AG04449 (cell line): ENCODE measurements at regions not wholly inside any gene's neighbourhood (a gene's known extent, or its start where the extent isn't known, plus 50 kb on each side); places are given as distances from the start of the nearest gene placed in this dataset.

Experiments
- CTCF ChIA-PET: fragments of 350-600 bp; formaldehyde crosslinking; extraction: SDS; loops from one replicate; lab custom pipeline; 2021; ENCODE audit warnings: antibody characterized with exemption; lab: Yijun Ruan, JAX
- POLR2A ChIA-PET: fragments of 400-600, 350-600 bp; formaldehyde crosslinking; extraction: SDS; loops from one replicate; lab custom pipeline; 2020; ENCODE audit warnings: antibody characterized with exemption, inconsistent platforms; lab: Yijun Ruan, JAX
- DNase-seq: peaks from one replicate; pipeline ENCODE4 v3.0.0-alpha.2; 2010; ENCODE audit warnings: low read depth, low spot score
- H3K4me3 ChIP-seq: 2 replicates; pipeline ENCODE4 v1.5.1; 2011; ENCODE audit warnings: low read depth, mild to moderate bottlenecking, control low read depth, low read length
- TF ChIP-seq, protein P1 (sequence below): IDR thresholded peaks from one replicate; pipeline ENCODE4 v1.5.1; 2011; ENCODE audit warnings: mild to moderate bottlenecking, moderate library complexity, low read length, control low read depth, inconsistent platforms; ENCODE audit not compliant: insufficient read depth; ENCODE audit errors: missing control alignments

DNA sequence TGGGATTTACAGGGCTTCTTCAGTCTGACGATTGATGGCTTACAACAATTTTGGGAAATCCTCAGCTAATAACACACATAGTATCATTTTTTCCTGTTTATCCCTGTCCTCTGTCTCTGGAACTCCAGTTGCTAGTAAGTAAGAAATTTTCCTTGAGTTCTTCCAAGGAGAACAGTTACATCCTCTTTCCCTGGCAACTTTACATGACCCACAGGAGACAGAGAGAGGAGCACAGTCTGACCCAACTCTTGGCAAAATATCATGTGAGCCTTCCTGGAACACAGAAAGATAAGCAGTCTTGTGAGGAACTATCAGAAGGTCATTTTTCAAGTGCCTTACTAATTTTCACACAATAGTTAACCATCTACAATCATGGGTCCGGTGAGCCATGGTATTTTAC, 578.7 kb upstream of the PABPC4L start:
- no peak for DNase-seq
- no peak overlapping the region for H3K4me3 ChIP-seq
- CTCF ChIA-PET: no interaction called here
- TF ChIP-seq, protein P1, sequence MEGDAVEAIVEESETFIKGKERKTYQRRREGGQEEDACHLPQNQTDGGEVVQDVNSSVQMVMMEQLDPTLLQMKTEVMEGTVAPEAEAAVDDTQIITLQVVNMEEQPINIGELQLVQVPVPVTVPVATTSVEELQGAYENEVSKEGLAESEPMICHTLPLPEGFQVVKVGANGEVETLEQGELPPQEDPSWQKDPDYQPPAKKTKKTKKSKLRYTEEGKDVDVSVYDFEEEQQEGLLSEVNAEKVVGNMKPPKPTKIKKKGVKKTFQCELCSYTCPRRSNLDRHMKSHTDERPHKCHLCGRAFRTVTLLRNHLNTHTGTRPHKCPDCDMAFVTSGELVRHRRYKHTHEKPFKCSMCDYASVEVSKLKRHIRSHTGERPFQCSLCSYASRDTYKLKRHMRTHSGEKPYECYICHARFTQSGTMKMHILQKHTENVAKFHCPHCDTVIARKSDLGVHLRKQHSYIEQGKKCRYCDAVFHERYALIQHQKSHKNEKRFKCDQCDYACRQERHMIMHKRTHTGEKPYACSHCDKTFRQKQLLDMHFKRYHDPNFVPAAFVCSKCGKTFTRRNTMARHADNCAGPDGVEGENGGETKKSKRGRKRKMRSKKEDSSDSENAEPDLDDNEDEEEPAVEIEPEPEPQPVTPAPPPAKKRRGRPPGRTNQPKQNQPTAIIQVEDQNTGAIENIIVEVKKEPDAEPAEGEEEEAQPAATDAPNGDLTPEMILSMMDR: no peak
- POLR2A ChIA-PET: no interaction called here

DNA sequence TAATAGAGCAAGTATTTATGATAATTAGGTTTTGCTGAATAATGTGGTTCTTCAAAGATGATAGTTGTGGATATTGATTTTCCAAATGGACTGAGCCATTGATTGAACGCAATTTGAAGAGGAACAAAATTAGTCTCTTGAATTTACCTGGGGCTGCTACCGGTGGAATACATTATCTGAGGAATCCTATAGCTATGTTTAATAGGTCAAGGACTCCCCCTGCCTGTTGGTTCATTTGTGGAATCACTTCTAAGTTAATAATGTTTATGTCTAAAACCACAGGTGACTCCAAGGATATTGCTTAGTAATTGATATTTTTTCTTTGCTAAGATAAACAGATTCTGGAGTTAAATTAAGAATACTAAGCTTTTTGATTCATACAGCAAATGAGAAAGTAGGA, 576.0 kb upstream of the PABPC4L start:
- no peak for DNase-seq

GRCh38 chr4:134773497-134774000, 572.0 kb upstream of the PABPC4L start:
- CTCF ChIA-PET: no interaction called here
- TF ChIP-seq, protein P1: no peak
- POLR2A ChIA-PET: no interaction called here
- no peak for DNase-seq
- H3K4me3 ChIP-seq: no peak overlapping the region

More for the DNA sequence above, 576.0 kb upstream of the PABPC4L start:
- TF ChIP-seq, protein P1: no peak
- ChIA-PET POLR2A (no interaction called here), CTCF (no interaction called here)
- no peak overlapping the region for H3K4me3 ChIP-seq

DNA sequence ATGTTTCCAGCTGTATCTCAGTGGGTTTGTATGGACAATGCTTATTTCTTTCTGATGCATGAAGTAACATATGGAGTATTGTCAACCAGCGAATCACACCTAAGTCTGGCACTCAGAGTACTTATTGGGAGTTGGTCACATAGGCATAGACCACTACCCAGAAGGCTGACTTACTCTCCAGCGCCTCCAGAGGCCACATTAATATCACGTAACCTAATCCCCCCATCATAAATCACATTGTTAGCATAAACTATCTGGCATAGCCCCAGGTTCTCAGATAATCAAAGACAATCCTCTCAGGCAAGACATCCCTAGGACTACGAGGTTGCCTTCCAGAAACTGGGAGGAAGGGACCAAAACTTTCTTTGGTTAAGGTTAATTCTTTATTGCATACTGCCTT, 560.5 kb upstream of the PABPC4L start:
- no peak for DNase-seq
- no peak overlapping the region for H3K4me3 ChIP-seq
- CTCF ChIA-PET: no interaction called here
- POLR2A ChIA-PET: no interaction called here
- TF ChIP-seq, protein P1: no peak

GRCh38 chr4:134756421-134756820, 554.8 kb upstream of the PABPC4L start:
- TF ChIP-seq, protein P1: no peak
- no peak for DNase-seq
- H3K4me3 ChIP-seq: no peak overlapping the region
- ChIA-PET CTCF (no interaction called here), POLR2A (no interaction called here)

DNA sequence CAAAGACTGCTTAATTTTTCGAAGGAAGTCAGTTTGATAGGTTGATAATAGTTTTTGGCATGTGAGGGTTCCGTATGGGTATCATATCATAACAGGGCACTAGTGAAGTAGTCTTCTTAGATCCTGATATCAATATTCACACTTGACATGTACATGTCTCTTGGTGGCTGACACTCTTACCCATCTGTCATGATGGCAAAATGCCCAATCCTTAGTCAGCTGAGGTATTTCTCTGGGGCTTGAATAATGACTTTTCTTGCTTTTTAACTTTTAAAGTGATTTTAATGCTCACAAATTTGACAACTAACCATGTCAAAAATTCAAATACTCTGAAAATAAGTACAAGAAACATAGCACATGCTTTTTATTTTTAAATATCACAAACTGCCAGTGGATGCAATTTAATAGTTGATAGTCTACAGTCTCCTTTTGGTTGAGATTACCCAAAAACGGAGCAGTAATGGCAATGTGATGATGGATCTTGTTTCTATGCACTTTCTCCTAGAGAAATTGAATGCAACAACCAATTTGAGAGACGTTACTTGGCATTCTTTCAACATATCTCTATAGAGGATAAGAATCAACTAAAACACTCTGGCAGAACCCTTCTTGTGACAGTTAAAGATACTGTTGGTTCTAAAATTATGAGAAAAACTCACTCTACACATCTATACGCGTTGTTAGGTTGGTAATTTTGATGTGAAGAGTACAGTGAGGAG, 552.9 kb upstream of the PABPC4L start:
- H3K4me3 ChIP-seq: no peak overlapping the region
- ChIA-PET CTCF (no interaction called here), POLR2A (no interaction called here)
- no peak for DNase-seq
- TF ChIP-seq, protein P1: no peak
